GM19035 (cell line): ENCODE measurements at regions not wholly inside any gene's neighbourhood (a gene's known extent, or its start where the extent isn't known, plus 50 kb on each side); places are given as distances from the start of the nearest gene placed in this dataset.
"Not testable (repeated sequence)": the region's sequence is repeated elsewhere in the genome, so short reads cannot be mapped to it uniquely, and the experiment has no call there.

Experiments used
- ATAC-seq: cut with Tn5 transposase; IDR thresholded peaks from one replicate; pipeline ENCODE4 v1.9.1; 2021; ENCODE audit not compliant: unreplicated experiment

- ATAC-seq, result no peak
These were observed 333.6 kb downstream of the ADGRD1 start for GRCh38 chr12:131287015-131287937.

DNA sequence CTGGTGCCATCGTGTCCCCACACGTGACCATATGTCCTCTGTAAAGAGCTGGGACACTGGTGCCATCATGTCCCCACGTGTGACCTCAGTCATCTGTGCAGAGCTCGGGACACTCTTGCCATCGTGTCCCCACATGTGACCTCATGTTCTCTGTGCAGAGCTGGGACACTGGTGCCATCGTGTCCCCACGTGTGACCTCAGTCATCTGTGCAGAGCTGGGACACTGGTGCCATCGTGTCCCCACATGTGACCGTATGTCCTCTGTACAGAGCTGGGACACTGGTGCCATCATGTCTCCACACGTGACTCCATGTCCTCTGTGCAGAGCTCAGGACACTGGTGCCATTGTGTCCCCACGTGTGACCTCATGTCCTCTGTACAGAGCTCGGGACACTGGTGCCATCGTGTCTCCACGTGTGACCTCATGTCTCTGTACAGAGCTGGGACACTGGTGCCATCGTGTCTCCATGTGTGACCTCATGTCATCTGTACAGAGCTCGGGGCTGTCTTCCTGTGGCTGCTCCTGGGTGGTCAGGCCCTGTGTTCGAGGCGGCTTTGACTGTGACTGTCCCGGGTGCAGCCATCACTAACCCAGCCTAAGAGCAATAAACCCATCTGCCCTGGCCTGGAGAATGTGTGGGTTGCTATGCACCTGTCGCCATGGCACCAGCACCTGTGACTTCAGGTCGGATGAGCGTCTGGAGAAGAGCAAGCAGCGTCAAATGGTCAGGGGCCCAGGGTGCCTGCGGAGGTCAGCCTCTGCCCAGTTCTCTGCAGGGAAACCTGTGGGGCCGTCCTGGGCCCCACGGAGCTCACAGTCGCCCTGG lies 334.4 kb downstream of the ADGRD1 start:
- ATAC-seq, result no peak

DNA sequence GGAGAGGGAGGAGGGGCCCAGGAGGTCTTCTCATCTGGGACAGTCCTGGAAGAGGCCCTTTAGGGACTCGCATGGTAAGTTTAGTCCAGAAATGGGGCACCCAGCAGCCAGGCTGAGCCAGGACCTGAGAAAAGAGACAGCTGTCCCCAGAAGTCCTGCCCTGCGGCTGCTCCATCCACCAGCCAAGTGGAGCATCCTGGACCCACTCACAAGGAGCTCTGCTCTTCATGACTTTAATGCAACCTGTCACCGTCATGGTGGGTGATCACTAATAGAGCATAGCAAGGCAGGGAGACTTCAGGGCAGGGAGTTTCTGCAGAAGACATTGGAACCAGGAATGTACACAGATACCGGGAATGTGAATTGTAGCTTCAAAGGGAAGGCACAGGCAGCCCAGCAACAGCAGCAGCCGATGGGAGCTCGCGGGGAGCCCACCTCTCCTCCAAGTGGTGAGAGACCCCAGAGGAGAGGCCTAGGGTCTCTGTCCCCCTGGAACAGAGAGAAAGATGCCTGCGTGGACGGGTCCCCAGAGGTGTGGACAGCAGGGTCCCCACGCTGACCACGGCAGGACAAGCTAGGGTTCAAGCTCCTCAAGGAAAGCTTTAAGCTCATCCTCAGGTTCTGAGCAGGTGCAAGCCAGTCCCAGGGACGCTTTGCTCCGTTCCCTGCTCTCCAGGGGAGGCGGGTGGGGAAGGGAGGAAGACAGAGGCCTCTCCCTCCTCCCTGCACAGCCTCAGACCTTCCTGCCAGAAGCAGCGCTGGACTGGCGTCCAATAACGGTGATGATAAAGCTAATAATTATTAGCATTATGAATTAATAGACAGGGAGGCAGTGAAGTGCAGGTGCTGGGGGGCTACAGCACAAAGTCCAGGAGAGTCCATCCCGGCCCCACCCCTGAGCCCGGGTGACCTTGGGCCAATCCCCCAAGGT lies 335.3 kb downstream of the ADGRD1 start:
- not testable (repeated sequence) for ATAC-seq

DNA sequence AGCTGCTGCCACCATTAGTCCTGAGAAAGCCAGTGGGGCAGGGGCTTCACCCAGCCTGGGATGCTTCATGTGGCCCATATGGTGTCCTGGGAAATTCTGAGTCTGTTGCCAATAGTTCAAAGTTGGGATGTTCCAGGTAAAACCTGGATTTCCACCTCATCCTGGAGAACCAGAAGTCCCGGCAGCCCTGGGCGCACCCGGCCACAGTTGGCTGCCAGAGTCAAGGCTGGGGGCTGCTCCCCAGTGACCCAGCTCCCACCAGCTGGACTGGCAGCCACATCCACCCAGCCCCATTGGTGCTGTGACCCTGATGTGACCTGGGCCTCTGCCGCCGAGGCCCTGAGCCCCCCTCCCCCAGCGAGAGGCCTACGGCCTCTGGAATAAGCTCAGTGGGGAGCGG lies 336.1 kb downstream of the ADGRD1 start:
- ATAC-seq, result not testable (repeated sequence)

GRCh38 chr12:131290255-131290959 lies 336.7 kb downstream of the ADGRD1 start:
- no peak for ATAC-seq

DNA sequence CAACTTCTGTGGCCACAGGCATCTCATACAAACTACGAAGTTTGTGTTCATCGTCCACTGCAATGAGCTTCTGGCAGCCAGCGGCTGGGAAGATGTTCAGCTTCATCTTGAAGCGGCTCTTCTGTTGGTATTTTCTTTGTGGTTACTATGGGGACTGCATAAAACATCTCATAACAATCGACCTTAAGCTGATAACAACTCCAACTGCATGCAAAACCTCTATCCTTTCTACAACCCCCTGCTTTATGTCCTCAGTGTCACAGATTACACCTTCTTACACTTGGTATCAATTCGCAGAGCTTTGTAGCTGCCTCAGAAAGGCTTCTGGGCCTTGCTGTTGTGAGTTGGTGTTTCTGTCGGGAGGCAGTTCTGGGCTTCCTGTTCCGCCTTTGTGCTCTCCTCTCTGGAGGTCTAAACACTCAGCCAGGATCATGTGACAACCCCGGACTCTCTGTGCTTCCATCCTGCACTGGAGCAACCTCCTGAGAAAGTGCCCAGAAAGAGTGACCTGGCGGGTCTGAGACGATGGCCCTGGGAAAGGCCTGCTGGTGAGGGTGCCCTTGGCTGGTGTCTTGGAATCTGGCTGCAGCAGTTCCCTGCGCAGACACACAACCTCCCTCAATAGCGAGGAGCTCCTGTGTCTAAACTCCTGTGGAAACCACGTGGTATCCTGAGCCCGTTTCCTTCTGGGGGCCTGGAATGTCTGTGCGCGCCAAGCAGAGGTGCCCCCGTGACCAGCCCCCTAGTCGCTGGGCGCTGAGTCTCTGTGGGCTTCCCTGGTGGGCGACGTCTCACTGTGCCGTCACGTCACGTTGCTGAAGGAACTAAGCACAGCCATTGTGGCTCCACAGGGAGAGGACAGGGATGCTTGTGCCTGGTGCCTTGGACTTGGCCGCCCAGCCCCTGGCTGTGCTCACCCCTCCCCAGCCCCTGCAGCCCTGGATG lies 339.6 kb downstream of the ADGRD1 start:
- ATAC-seq, result not testable (repeated sequence)

- ATAC-seq, result not testable (repeated sequence)
These were observed 341.0 kb downstream of the ADGRD1 start for GRCh38 chr12:131294716-131295115.

DNA sequence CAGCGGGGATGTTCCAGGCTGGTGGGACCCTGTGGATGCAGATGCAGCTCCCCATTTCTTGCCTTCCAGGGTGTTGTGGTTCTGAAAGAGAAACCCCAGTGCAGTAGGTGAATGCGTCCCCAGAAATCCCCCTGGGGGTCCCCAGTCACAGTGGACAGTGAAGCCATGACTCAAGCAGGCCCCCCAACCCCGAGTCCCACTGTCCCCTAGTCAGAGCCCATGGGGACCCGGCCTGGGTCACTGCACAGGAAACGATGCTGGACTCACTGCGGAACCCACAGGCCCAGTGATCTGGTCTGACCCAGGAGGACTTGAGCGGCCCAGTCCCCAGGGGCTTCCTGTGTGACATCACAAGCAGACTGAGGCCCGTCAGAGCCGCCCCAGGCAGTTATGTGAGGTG lies 341.4 kb downstream of the ADGRD1 start:
- ATAC-seq, result not testable (repeated sequence)

- ATAC-seq, result not testable (repeated sequence)
These were observed 341.9 kb downstream of the ADGRD1 start for GRCh38 chr12:131295559-131295958.

- ATAC-seq, result not testable (repeated sequence)
These were observed 342.4 kb downstream of the ADGRD1 start for GRCh38 chr12:131296136-131296535.

- ATAC-seq, result not testable (repeated sequence)
These were observed 342.9 kb downstream of the ADGRD1 start for GRCh38 chr12:131296651-131297050.

DNA sequence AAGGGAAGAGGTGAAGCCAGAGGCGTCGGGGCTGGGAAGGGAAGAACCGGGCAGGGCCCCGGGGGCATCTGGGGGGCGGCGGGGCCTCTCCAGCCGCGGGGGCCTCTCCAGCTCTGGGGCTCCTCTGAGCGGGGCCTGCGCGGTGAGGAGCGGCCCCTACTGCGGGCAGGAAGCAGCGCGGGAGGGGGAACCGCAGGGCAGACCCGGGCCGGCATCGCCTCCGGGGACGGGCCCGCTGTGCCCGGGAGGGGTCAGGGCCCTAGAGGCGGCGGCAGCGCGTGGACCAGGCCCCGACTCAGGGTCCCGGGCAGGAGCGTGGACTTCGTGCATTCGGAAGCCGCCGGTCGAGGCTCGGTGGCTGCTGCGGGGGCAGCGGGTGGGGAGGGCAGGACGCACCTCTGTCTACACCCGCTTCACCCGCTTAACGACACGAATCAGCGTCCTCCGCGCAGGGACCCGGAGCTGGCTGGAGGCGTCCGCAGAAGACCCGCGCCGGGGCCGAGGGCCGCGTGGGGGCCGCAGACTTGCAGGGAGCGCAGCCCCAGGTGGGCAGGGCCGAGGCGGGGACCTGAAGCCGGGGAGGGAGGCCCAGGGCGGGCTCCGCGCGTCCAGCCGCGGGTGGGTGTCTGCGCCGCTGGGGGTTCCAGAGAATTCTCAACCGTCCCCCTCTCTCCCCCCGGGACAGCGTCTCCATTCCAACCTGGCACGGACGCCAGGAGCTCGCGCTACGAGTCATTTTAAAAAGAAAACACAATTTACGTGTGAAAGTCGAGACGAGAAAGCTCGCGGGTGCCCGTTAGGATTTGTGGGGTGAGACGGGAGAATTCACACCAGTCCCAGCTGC lies 345.0 kb downstream of the ADGRD1 start:
- not testable (repeated sequence) for ATAC-seq

DNA sequence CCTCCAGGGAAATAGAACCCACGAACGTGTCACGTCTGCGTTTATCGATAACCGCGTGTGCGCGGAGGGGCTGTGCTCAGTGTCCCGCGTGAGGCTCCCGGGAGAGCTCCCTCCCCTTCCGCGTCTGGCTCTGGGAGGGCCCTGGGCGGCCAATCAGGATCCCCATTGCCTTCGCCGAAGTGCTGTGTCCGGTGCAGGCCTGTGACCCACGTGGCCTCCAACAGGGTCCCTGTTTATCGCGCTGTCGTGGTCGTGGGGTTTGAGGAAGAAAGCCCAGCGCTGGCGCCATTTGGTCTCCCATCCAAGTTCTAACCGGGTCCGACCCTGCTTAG lies 345.6 kb downstream of the ADGRD1 start:
- not testable (repeated sequence) for ATAC-seq

GRCh38 chr12:131303576-131303975 lies 349.9 kb downstream of the ADGRD1 start:
- ATAC-seq, result not testable (repeated sequence)

DNA sequence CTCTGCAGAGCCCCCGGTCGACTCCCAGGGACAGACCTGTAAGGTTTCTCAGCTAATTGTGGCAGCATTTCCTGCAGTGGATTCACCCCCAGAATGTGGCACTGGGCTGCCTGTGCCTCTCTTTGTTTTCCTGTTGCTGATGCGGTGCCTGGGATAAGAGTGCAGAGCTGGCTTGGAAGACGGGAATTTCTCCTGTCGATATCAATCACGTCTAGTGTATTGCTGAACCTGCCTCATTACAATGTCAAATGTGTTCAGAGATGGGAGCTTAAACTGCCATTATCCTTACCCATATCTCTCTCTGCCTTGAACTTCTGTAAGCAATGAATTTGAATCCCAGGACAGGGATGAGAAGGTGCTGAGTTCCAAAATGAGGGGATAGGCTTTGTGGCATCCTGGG lies 350.9 kb downstream of the ADGRD1 start:
- ATAC-seq, result not testable (repeated sequence)

- no peak for ATAC-seq
These were observed 356.0 kb downstream of the ADGRD1 start for GRCh38 chr12:131309700-131310099.

DNA sequence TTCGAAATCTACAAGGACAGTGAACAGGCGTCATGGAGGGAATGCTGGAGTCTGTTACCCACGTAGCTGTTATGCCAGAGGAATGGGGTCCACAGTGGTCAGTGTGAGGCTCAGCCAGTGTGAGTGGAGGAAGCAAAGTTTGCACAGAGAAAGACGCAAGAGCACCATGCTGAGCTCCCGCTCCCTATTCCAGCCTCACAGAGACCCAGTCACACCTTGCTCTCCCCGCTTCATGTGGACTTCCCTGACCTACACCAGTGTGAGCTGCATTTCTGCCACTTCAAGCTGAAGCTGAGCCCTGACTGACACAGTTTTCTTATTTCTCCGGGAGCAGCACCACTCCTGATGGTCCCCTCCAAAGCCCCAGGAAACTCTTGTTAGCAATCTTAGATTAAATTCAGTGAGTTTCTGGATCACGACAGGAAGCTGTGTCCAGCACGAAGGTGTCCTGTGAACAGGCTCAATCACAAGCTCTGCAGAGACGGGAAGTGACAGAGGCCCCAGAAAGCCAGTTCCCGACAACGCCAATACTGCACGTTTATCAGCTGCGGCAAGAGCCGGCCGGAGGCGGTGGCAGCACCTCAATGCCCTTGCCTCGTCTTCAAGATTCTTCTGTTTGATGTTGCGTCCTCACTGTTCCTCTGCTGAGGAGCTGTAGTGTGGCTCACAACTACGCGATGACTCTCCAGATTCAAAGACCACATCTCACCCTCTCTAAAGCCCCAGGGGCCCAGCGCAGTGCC lies 356.7 kb downstream of the ADGRD1 start:
- ATAC-seq, result not testable (repeated sequence)
